GM10248 (cell line): ENCODE measurements at regions not wholly inside any gene's neighbourhood (a gene's known extent, or its start where the extent isn't known, plus 50 kb on each side); places are given as distances from the start of the nearest gene placed in this dataset.

Experiments
- CTCF ChIA-PET: fragments of 300-600 bp; sonication (Branson Sonifier 250); formaldehyde crosslinking; extraction: SDS; loops from one replicate; lab custom pipeline; 2021; ENCODE audit warnings: antibody characterized with exemption; lab: Yijun Ruan, JAX
- POLR2A ChIA-PET: fragments of 350-650 bp; sonication (Branson Sonifier 250); formaldehyde crosslinking; extraction: SDS; loops from one replicate; lab custom pipeline; 2020; ENCODE audit warnings: antibody characterized with exemption; lab: Yijun Ruan, JAX
- DNase-seq: peaks from one replicate; pipeline ENCODE4 v3.0.0; 2012; ENCODE audit errors: extremely low spot score
- CTCF ChIP-seq: IDR thresholded peaks from 2 replicates; pipeline ENCODE4 v1.5.1; 2012; ENCODE audit warnings: mild to moderate bottlenecking, low read depth; ENCODE audit errors: extremely low read depth, missing control alignments, control extremely low read depth

DNA sequence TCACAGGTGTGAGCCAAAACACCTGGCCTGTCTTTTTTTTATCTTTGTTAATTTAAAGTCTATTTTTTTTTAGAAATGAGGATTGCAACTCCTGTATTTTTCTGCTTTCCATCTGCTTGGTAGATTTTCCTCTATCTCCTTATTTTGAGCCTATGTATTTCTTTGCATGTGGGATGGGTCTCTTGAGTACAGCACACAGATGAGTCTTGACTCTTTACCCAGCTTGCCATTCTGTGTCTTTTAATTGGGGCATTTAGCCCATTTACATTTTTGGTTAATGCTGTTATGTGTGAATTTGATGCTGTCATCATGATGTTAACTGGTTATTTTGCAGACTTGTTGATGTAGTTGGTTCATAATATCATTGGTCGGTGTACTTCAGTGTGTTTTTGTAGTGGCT lies 317.4 kb downstream of the IPO8 start:
- CTCF ChIA-PET = no interaction called here
- TF ChIP-seq CTCF = no peak
- POLR2A ChIA-PET = no interaction called here
- no peak for DNase-seq

DNA sequence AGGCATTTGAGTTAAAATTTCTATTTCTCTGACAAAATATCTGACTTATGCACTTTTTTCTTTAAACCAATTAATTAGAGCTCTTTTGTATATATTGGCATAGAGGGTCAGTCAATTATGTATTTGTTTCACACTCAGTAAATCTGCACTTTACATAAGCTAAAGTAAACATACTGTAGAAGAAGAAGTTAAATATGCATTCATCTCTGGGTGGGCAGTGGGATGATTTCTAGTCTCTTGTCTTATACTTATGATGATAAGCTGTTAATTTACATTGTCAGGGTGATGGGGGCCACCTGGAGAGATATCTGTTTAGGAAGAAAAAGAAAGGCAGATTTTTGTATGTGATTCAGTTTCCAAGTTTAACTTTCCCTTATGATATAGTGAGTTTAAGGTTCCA lies 330.8 kb downstream of the IPO8 start:
- TF ChIP-seq CTCF = no peak
- POLR2A ChIA-PET = no interaction called here
- no peak for DNase-seq
- CTCF ChIA-PET = interaction anchor here (0.9 to 1.0 kb wide), 2 partner anchors 9 to 28 kb away, joined by 3 read pairs; no protein-coding TSS in a partner anchor

DNA sequence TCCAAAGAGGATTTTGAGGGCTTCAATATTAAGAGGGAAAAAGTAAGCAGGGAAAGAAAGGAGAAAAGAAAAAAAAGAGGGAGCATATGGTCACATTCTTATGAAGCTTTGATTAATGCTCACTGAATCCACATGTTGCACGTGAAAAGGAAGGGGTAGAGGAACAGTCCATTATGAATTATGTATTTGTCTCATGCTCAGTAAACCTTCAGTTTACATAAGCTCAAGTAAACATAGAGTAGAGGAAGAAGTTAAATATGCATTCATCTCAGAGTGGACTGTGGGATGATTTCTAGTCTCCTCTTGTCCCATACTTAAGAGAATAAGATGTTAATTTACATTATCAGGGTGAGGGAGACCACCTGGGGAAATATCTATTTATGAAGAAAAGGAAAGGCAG lies 334.5 kb downstream of the IPO8 start:
- CTCF ChIA-PET = no interaction called here

GRCh38 chr12:30358671-30359070 lies 337.0 kb downstream of the IPO8 start:
- TF ChIP-seq CTCF = no peak
- no peak for DNase-seq
- ChIA-PET POLR2A (no interaction called here), CTCF (interaction anchor here (1.0 to 2.8 kb wide), 2 partner anchors 12 to 18 kb away, joined by 3 to 7 read pairs; no protein-coding TSS in a partner anchor)

More for the DNA sequence above, 334.5 kb downstream of the IPO8 start:
- DNase-seq = no peak
- POLR2A ChIA-PET = no interaction called here
- TF ChIP-seq CTCF = no peak

DNA sequence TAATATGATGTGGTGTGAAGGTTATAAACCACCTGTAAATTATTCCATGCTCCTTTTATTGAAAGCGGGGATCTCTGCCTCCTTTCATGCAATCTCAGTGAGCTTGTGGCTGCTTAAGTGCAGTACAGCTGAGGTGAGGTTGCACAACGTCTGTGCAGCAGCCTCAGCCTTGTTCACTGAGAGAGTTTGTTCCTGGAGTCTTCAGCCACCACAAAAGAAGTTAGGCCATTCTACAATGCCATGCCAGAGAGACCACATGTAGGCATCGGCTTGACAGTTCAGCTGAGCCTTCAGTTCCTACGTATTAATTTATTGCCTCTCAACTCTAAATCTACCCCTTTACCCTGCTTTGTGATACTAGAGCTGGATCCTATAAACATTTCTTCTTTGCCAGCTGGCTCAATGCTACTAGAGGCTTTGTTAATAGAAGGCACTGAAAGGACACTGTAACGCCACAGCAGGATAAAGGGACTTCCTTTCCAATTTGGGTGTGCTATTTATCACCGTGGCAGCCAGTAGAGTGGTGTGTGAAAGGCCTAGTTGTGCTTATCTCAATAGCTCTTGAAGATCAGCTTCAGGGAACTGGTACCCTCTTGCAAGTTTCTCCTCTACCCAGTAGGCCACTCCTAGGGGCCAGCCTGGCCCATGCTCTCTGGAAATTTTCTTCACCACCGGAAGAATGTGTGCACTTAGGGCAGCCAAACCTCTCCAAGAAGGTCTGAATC lies 337.7 kb downstream of the IPO8 start:
- ChIA-PET CTCF (interaction anchor here (1.0 to 2.8 kb wide), 4 partner anchors 13 to 60 kb away, joined by 3 to 7 read pairs (median 3); no protein-coding TSS in a partner anchor), POLR2A (no interaction called here)
- no peak for TF ChIP-seq CTCF
- DNase-seq = no peak

DNA sequence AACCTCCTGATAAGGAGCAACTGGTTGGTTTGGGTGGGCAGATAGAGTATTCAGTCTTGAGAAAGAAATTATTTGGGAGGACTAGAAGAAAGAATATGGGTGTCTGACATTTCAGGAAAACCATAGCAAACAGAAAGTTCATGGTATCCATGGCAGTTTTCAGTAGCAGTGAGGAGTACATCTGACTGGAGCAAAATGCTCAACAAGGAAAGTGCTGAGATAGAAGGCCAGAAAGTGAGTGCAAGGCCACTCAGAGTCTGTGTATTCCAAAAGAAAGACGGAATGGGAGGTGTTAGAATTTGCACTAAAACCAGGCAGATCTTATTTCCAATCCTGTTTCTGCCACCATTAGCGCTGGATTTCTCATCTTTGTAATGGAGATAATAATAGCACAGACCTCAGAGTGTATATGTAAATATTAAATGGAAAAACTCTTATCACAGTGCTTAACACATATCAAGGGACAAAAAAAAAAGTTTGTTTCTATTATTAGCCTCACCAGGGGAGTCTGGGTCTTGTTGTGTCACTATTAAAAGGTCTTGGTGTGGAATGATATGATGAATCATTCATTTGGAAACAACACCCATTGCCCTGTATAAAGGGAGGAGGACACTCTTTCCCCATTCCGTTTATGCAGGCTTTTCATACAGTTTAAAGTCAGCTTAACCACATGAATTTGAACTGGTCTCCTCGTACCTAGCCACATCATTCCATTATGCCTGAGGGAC lies 349.8 kb downstream of the IPO8 start:
- TF ChIP-seq CTCF = no peak
- DNase-seq = no peak
- ChIA-PET POLR2A (no interaction called here), CTCF (interaction anchor here (2.8 kb wide), 1 partner anchor 13 kb away, joined by 10 read pairs; no protein-coding TSS in a partner anchor)
